ENCODE measurements at regions not wholly inside any gene's neighbourhood (a gene's known extent, or its start where the extent isn't known, plus 50 kb on each side); places are given as distances from the start of the nearest gene placed in this dataset.

DNA sequence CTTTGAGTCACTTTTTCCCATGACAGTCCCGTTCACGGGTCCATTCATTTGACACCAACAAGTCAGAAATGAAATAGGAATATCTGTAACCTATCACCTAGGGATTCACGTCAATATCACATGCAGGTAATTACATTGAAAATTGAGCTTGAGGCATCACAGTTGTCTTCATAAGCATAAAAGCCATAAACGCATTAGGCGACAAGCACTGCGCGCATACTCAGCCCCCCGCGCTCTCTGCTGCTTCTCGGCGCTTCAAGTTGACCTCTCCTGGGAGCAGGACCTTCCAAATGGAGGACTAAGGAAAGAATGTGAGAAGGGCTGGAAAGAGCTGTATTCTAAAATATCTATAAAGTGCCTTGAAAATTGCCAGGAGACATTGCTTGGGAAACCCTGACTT is 130.5 kb upstream of the TNS3 start:
- Histone ChIP-seq H4K20me1 (ENCODE audit: low read depth, low read length) (no peaks in the 10 kb centered on the region), H3F3A (ENCODE audit: insufficient read depth) (peaks cover 53% of the 10 kb centered on the region), H3K79me2 (ENCODE audit: insufficient read depth, low read length) (no peaks in the 10 kb centered on the region), H2AFZ (ENCODE audit: low read depth, low read length, severe bottlenecking) (peak overlapping the region; percentile 43), H3K36me3 (ENCODE audit: low read length) (no peaks in the 10 kb centered on the region), H3K4me2 (ENCODE audit: low read depth, low read length, poor library complexity, severe bottlenecking) (peak overlapping the region; percentile 80), H3K27ac (ENCODE audit: low read depth, low read length) (peak overlapping the region; percentile 97), H3K4me3 (ENCODE audit: insufficient read depth, low read length, poor library complexity, severe bottlenecking) (no peak overlapping the region), H3K27me3 (ENCODE audit: low read length) (no peaks in the 10 kb centered on the region), H3K9me3 (ENCODE audit: insufficient read depth, low read length) (no peaks in the 10 kb centered on the region), H3K9me2 (replicated peaks; ENCODE audit: insufficient read depth, low read length) (no peaks in the 10 kb centered on the region), H3K9ac (ENCODE audit: low read length) (peak overlapping the region; percentile 52)
- TF ChIP-seq, protein P1, sequence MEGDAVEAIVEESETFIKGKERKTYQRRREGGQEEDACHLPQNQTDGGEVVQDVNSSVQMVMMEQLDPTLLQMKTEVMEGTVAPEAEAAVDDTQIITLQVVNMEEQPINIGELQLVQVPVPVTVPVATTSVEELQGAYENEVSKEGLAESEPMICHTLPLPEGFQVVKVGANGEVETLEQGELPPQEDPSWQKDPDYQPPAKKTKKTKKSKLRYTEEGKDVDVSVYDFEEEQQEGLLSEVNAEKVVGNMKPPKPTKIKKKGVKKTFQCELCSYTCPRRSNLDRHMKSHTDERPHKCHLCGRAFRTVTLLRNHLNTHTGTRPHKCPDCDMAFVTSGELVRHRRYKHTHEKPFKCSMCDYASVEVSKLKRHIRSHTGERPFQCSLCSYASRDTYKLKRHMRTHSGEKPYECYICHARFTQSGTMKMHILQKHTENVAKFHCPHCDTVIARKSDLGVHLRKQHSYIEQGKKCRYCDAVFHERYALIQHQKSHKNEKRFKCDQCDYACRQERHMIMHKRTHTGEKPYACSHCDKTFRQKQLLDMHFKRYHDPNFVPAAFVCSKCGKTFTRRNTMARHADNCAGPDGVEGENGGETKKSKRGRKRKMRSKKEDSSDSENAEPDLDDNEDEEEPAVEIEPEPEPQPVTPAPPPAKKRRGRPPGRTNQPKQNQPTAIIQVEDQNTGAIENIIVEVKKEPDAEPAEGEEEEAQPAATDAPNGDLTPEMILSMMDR (IDR thresholded peaks at IDR 0.05; ENCODE audit: insufficient read depth, low read length, poor library complexity, severe bottlenecking), result no peak
- TF ChIP-seq EZH2phosphoT487 (conservative IDR thresholded peaks at IDR 0.05; ENCODE audit: low read length), result no peak

DNA sequence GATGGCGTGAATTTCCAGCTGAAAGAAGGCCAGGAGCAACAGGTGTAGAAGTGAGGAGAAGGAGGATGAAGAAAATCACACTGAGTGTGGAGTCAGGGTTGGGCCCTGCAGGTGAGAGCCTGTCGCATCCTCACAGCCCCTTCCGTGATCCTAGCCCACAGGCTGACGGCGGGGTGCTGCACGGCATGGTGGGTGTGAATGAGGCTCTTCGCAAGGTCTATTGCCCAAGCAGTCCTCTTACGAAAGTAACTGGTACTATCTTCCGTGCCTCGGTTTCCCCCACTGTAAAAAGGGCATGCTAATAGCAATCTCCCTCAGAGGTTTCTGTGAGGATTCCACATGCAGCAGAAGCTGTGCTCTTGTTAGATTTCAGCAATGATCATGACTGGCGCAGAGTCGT is 129.9 kb upstream of the TNS3 start:
- no peaks in the 10 kb centered on the region for H3K79me2 ChIP-seq (ENCODE audit: insufficient read depth, low read length)
- 0 out of 2 replicates have a peak overlapping the region, but pooled peaks have one; percentile 52 for H3K9ac ChIP-seq (ENCODE audit: low read length)
- H3K9me2 ChIP-seq (replicated peaks; ENCODE audit: insufficient read depth, low read length), result no peaks in the 10 kb centered on the region
- no peak overlapping the region for H3K4me3 ChIP-seq (ENCODE audit: insufficient read depth, low read length, poor library complexity, severe bottlenecking)
- H4K20me1 ChIP-seq (ENCODE audit: low read depth, low read length), result no peaks in the 10 kb centered on the region
- peak overlapping the region; percentile 97 for H3K27ac ChIP-seq (ENCODE audit: low read depth, low read length)
- H3K36me3 ChIP-seq (ENCODE audit: low read length), result no peaks in the 10 kb centered on the region
- peaks cover 48% of the 10 kb centered on the region for H3F3A ChIP-seq (ENCODE audit: insufficient read depth)
- H3K9me3 ChIP-seq (ENCODE audit: insufficient read depth, low read length), result no peaks in the 10 kb centered on the region
- no peak for TF ChIP-seq EZH2phosphoT487 (conservative IDR thresholded peaks at IDR 0.05; ENCODE audit: low read length)
- TF ChIP-seq, protein P1 (IDR thresholded peaks at IDR 0.05; ENCODE audit: insufficient read depth, low read length, poor library complexity, severe bottlenecking), result no peak
- no peak overlapping the region for H2AFZ ChIP-seq (ENCODE audit: low read depth, low read length, severe bottlenecking)
- H3K27me3 ChIP-seq (ENCODE audit: low read length), result no peaks in the 10 kb centered on the region
- H3K4me2 ChIP-seq (ENCODE audit: low read depth, low read length, poor library complexity, severe bottlenecking), result no peak overlapping the region

DNA sequence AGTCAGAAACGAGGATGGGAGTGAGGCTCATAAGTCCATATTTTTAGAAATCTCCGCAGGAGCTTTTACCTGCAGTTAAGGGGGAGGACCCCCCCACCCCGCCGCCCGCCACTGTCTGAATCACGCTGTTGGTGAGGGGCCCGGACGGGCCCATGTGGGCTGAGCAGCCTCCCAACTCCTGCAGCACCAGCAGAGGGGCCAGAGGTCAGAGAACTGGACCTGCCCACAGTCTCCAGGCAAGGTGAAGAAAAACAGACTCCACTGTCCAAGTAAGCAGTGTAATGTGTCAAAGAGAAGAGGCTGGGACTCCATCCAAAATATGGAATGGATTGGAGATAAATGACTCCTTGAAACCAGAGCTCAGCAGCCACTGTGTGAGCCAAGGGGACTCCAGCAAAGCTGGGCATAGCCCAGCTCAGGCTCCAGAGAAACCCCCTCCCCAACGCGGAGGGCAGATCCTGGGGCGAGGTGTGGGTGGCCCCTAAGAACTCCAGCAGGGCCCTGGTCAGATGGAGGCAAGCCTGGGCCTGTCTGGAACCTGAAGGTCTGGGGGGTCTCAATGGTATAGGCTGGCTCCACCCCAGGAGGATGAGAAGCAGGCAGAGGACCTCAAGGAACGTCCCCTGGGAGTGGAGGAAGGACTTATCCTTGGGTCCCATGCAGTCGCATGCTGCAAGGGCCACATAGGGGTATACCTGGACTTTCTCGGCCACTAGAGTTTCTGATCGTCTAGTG is 128.5 kb upstream of the TNS3 start:
- H3K4me2 ChIP-seq (ENCODE audit: low read depth, low read length, poor library complexity, severe bottlenecking), result no peak overlapping the region
- no peak overlapping the region for H2AFZ ChIP-seq (ENCODE audit: low read depth, low read length, severe bottlenecking)
- H3K27me3 ChIP-seq (ENCODE audit: low read length), result no peaks in the 10 kb centered on the region
- H4K20me1 ChIP-seq (ENCODE audit: low read depth, low read length), result no peaks in the 10 kb centered on the region
- no peaks in the 10 kb centered on the region for H3K79me2 ChIP-seq (ENCODE audit: insufficient read depth, low read length)
- no peak for TF ChIP-seq EZH2phosphoT487 (conservative IDR thresholded peaks at IDR 0.05; ENCODE audit: low read length)
- TF ChIP-seq, protein P1 (IDR thresholded peaks at IDR 0.05; ENCODE audit: insufficient read depth, low read length, poor library complexity, severe bottlenecking), result no peak
- H3K9me2 ChIP-seq (replicated peaks; ENCODE audit: insufficient read depth, low read length), result no peaks in the 10 kb centered on the region
- peak overlapping the region; percentile 6; the same call in 1 of the 2 replicates for H3K9ac ChIP-seq (ENCODE audit: low read length)
- no peak overlapping the region for H3K4me3 ChIP-seq (ENCODE audit: insufficient read depth, low read length, poor library complexity, severe bottlenecking)
- no peaks in the 10 kb centered on the region for H3K9me3 ChIP-seq (ENCODE audit: insufficient read depth, low read length)
- peak overlapping the region; percentile 72 for H3K27ac ChIP-seq (ENCODE audit: low read depth, low read length)
- H3F3A ChIP-seq (ENCODE audit: insufficient read depth), result peaks cover 47% of the 10 kb centered on the region
- no peaks in the 10 kb centered on the region for H3K36me3 ChIP-seq (ENCODE audit: low read length)

Data from SU-DHL-6 (cell line).